ENCODE measurements at regions not wholly inside any gene's neighbourhood (a gene's known extent, or its start where the extent isn't known, plus 50 kb on each side); places are given as distances from the start of the nearest gene placed in this dataset.

DNA sequence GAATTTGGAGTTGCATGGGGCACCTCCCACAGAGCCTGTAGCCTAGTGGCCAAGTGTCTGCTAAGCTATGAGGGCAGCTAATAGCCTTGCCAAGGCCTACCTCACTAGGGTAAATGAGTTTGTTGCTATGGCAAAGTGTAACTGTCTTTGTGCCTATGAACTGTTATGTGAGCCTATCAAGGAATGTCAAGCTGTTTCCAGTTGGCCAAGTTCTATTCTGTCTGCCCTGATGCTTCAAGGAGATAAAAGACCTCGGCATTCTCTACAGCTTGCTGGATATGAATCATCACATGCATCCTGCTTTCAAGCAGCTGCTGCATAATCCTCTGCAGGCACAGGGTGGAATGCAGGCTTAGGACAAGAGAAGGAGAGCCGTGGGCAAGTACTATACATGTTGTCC is 69.8 kb upstream of the CCDC112 start:
- Histone ChIP-seq H3K9me3 (no peaks in the 10 kb centered on the region), H3K36me3 (replicated peaks) (no peaks in the 10 kb centered on the region), H3K4me3 (no peak overlapping the region), H3K27me3 (ENCODE audit: low read depth) (no peaks in the 10 kb centered on the region), H3K4me1 (peaks cover 10% of the 10 kb centered on the region)
- in situ Hi-C loops (cut with MboI; ENCODE audit: low sequenced_read_pairs), result no loop called here
- peak; percentile 54 to 61 for DNase-seq (ENCODE audit: low spot score in 2 of 2)

DNA sequence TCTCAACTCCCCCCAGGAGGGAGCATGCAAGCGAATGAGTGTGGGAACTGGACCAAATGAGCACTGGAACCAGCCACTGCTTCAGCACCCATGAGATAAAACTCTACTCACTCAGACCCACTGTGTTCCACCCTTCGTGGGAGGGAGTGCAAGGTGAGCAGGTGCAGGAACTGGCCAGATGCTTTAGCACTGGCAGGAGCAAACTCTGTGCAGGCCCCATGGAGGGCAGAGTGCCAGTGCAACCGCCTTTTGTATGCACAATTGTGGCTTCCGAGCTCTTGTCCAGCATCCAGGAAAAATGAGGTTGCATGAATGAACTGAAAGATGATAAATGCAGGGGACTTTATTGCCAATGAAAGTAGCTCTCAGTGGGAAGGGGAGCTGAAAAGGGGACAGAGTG is 67.4 kb upstream of the CCDC112 start:
- DNase-seq (ENCODE audit: low spot score in 2 of 2), result no peak
- Histone ChIP-seq H3K27me3 (ENCODE audit: low read depth) (no peaks in the 10 kb centered on the region), H3K4me1 (peaks cover 13% of the 10 kb centered on the region), H3K4me3 (no peak overlapping the region), H3K9me3 (no peaks in the 10 kb centered on the region), H3K36me3 (replicated peaks) (no peaks in the 10 kb centered on the region)
- in situ Hi-C loops (cut with MboI; ENCODE audit: low sequenced_read_pairs), result no loop called here

DNA sequence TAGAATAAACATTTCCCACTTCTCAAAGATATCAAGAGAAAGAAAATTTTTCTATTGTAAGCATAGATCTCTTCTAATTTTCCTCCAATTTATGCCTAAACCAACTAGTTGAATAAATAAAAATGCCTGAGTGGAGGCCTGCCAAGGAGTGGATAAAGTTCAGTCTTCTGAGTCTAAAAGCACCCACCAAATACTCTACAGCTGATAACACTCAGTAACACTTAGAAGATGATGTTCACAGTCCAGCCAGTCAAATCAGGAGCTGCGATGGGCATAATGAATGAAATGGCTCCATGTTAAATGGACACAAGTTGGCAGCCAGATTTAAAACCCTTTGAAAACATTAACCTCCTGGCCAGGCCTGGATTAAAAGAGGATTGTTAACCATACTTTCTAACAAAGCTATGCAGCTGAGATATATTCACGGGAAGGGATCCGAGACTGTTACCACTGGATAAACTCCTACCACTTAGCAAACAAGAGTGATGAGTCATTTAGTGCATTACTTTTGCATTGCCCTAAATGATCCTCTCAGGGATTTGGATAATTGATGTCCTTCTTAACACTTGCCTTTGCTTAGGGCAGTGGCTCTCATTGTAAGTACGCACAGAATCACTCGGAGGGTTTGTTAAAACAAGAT is 63.7 kb upstream of the CCDC112 start:
- in situ Hi-C loops (cut with MboI; ENCODE audit: low sequenced_read_pairs), result no loop called here
- Histone ChIP-seq H3K9me3 (no peaks in the 10 kb centered on the region), H3K4me1 (peaks cover 17% of the 10 kb centered on the region), H3K4me3 (no peak overlapping the region), H3K36me3 (replicated peaks) (no peaks in the 10 kb centered on the region), H3K27me3 (ENCODE audit: low read depth) (no peaks in the 10 kb centered on the region)
- DNase-seq (ENCODE audit: low spot score in 2 of 2), result peak; percentile 27 to 66

DNA sequence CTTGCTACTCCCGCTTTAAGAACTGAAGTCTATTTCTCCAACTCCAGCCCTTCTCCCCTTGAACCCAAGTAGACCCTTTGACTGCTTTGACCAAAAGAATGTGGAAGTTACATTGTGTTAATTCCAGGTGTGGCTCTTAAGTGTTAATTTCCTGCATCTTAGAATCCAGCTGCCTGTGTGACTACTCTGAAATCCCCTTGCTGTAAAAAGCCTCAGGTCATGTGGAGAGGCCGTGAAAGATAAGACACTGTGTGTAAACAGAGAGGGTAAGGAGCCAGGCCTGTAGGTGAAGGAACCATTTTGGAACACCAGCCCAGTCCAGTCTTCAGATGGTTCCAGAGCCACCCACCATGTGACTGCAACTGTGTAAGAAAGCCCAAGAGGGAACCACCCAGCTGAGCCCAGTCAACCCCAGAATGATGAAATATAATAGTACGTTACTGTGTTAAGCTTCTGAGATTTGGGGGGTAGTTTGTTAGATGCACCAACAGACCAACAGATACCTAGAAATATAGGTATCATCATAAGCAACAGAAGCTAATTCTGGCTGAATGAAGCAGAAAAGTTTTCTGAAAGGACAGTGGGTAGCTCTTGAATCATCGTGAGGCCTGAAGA is 59.4 kb upstream of the CCDC112 start:
- no peak overlapping the region for H3K4me3 ChIP-seq
- no peaks in the 10 kb centered on the region for H3K27me3 ChIP-seq (ENCODE audit: low read depth)
- in situ Hi-C loops (cut with MboI; ENCODE audit: low sequenced_read_pairs), result no loop called here
- no peaks in the 10 kb centered on the region for H3K36me3 ChIP-seq (replicated peaks)
- peaks cover 12% of the 10 kb centered on the region for H3K4me1 ChIP-seq
- no peaks in the 10 kb centered on the region for H3K9me3 ChIP-seq
- no peak for DNase-seq (ENCODE audit: low spot score in 2 of 2)

DNA sequence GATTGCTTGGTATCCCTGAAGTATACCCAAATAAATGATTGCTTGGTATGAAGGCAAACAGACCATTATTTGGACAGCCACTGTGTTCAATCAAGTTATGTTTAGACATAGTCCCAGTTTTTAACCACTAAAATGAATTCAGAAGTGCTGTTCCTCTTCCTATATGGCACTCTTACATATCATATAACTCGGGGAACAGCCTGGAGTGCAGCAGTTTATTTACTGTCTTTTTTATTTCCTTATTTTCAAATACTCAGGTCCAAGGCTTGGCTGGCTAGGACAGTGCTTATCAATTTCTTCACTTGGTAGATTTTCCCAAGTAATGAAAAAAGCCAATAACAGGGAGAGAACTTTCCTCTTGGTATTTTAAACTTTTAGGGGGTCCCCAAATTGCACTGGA is 58.6 kb upstream of the CCDC112 start:
- H3K4me1 ChIP-seq, result peaks cover 8% of the 10 kb centered on the region
- no peaks in the 10 kb centered on the region for H3K36me3 ChIP-seq (replicated peaks)
- no peaks in the 10 kb centered on the region for H3K27me3 ChIP-seq (ENCODE audit: low read depth)
- no peaks in the 10 kb centered on the region for H3K9me3 ChIP-seq
- in situ Hi-C loops (cut with MboI; ENCODE audit: low sequenced_read_pairs), result no loop called here
- no peak for DNase-seq (ENCODE audit: low spot score in 2 of 2)
- no peak overlapping the region for H3K4me3 ChIP-seq

DNA sequence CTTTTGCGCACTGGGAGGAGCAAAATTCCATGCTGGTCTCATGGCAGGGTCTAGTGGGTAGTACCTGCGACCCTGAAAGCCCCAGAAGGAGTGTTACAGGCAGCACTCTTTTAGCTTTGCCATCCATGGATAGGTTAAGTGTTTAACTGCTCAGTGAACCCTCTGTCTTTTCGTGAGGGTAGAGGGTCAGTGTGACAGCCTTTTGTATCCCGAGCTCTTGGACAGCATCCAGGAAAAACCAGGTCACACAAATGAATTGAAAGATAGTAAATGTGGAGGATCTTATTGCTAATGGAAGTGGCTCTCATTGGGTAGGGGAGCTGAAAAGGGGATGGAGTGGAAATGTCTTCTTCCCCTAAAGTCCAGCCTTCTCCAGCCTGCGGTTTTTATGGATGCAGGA is 57.8 kb upstream of the CCDC112 start:
- Histone ChIP-seq H3K9me3 (no peaks in the 10 kb centered on the region), H3K27me3 (ENCODE audit: low read depth) (no peaks in the 10 kb centered on the region), H3K4me3 (no peak overlapping the region), H3K36me3 (replicated peaks) (no peaks in the 10 kb centered on the region), H3K4me1 (peaks cover 13% of the 10 kb centered on the region)
- in situ Hi-C loops (cut with MboI; ENCODE audit: low sequenced_read_pairs), result no loop called here
- no peak for DNase-seq (ENCODE audit: low spot score in 2 of 2)

DNA sequence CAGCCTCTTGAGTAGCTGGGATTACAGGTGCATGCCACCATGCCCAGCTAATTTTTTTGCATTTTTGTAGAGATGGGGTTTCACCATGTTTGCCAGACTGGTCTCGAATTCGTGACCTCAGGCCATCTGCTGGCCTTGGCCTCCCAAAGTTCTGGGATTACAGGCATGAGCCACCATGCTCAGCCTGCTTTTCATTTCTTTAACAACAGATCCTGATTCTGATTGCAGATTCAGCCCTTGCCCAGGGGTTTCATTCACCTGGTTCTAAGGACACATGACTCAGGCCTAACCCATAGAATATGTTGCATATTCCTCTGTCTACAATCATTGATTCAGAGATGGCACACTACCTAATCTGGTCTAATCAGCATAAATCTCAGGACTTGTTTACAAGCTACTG is 56.1 kb upstream of the CCDC112 start:
- no peaks in the 10 kb centered on the region for H3K9me3 ChIP-seq
- no peak for DNase-seq (ENCODE audit: low spot score in 2 of 2)
- in situ Hi-C loops (cut with MboI; ENCODE audit: low sequenced_read_pairs), result no loop called here
- H3K4me1 ChIP-seq, result peaks cover 11% of the 10 kb centered on the region
- H3K36me3 ChIP-seq (replicated peaks), result no peaks in the 10 kb centered on the region
- H3K4me3 ChIP-seq, result no peak overlapping the region
- no peaks in the 10 kb centered on the region for H3K27me3 ChIP-seq (ENCODE audit: low read depth)

DNA sequence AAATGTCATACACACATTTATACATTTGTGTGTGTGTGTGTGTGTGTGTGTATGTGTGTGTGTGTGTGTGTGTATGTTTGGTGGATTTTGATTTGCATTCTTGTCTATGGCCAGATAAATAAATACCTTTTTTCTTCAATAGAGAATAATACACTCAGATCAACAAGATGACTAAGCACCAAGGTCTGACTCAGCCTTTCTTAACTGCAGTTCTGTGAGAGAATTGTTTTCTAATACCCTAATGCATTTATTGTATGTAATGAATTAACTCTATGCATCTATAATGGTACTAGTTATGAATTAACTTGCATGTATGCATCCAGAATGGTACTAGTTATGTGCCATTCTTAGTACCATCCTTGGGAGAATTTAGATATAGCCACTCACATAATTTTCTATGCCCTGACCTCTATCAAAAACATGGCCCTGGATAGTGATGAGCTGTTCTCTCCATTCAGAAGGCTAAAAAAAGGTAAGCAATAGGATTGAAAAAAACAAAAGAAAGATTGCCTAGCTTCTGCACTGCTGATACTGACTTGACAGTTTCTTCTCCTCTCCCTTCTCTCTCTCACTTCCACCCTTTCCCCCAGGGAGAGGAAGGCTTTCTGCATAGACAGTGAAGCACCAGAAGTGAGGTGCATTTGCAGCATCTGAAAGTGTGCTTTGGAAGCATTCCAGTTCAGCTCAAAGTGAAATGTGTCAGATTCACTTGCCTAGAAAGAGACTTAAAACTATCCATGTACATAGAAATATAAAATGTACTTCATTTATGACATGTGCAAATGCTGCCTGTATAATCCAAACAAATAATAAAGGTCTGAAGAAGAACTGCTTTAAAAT is 55.1 kb upstream of the CCDC112 start:
- H3K27me3 ChIP-seq (ENCODE audit: low read depth), result no peaks in the 10 kb centered on the region
- no peaks in the 10 kb centered on the region for H3K36me3 ChIP-seq (replicated peaks)
- no peak overlapping the region for H3K4me3 ChIP-seq
- H3K4me1 ChIP-seq, result peaks cover 11% of the 10 kb centered on the region
- no peaks in the 10 kb centered on the region for H3K9me3 ChIP-seq
- in situ Hi-C loops (cut with MboI; ENCODE audit: low sequenced_read_pairs), result no loop called here
- DNase-seq (ENCODE audit: low spot score in 2 of 2), result no peak

DNA sequence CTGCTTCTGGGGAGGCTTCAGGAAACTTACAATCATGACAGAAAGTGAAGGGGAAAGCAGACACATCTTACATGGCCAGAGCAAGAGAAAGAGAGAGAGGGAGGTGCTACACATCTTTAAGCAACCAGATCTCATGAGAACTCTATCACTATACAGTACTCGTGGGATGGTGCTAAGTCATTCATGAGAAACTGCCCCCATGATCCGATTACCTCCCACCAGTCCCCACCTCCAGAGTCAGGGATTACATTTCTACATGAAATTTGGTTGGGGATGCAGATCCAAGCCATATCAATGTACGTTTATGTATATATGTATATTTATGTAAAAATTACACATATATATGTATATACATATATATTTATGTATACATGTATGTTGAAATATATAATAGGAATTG is 54.4 kb upstream of the CCDC112 start:
- in situ Hi-C loops (cut with MboI; ENCODE audit: low sequenced_read_pairs), result no loop called here
- no peak overlapping the region for H3K4me3 ChIP-seq
- no peaks in the 10 kb centered on the region for H3K9me3 ChIP-seq
- H3K36me3 ChIP-seq (replicated peaks), result no peaks in the 10 kb centered on the region
- peaks cover 11% of the 10 kb centered on the region for H3K4me1 ChIP-seq
- no peaks in the 10 kb centered on the region for H3K27me3 ChIP-seq (ENCODE audit: low read depth)
- DNase-seq (ENCODE audit: low spot score in 2 of 2), result no peak

DNA sequence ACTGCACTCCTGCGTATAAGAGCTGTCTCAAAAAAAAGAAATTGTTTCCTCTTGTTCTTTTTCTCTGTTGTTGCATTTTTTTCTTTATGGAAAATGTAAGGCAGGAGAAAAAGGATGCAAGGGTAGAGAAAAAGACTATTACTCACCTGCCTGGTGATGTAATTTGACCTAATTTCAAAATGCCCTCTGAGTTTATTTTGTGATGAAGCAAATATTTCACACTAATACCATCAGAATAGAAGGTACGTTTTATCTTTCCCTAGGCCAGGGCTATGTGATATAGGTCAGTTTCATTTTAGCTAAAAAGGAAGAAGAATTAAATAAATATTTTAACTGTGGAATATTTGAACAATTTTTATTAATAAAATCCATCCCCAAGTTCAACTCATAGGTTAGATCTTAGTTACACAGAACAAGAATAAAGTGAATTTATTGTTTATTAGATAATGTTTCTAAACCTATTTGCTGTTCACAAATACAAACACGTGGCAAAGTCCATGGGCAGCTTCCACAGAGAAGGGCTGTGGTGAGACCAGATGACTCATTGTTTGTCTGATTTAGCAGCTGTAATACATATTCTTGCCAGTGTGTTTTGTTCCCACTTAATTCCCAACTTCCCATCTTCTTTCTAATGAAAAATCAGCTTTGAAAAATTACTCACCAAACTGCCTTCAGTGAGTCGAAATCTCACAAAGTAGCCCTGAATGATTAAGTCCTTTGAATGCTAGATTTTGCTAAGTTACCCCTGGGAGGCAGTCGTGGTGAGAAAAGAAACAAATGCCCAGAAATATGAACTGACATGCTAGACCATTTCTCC is 52.8 kb upstream of the CCDC112 start:
- in situ Hi-C loops (cut with MboI; ENCODE audit: low sequenced_read_pairs), result no loop called here
- no peaks in the 10 kb centered on the region for H3K36me3 ChIP-seq (replicated peaks)
- H3K4me3 ChIP-seq, result no peak overlapping the region

DNA sequence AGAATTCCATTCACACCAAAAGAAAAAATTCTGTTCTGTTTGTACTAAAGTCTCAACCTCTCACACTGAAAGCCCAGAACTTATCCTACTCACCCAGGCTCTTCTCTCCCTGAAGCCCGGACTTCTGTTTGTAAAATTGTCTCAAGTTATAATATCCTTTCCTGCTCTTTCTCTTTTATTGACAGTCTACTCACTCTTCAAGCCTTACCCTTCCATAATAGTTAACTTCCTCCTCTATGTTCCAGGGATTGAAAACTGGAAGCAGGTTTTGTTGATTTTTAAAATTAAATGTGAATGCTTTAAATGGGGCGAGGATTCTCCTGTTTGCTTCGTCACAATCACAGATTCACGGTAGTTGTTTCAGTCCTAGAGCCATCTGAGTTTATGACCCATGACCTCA is 51.7 kb upstream of the CCDC112 start:
- peaks cover 11% of the 10 kb centered on the region for H3K4me1 ChIP-seq
- in situ Hi-C loops (cut with MboI; ENCODE audit: low sequenced_read_pairs), result no loop called here
- no peaks in the 10 kb centered on the region for H3K36me3 ChIP-seq (replicated peaks)
- no peaks in the 10 kb centered on the region for H3K9me3 ChIP-seq
- H3K27me3 ChIP-seq (ENCODE audit: low read depth), result no peaks in the 10 kb centered on the region
- no peak for DNase-seq (ENCODE audit: low spot score in 2 of 2)
- H3K4me3 ChIP-seq, result no peak overlapping the region

More for the DNA sequence above, 52.8 kb upstream of the CCDC112 start:
- DNase-seq (ENCODE audit: low spot score in 2 of 2), result no peak
- no peaks in the 10 kb centered on the region for H3K27me3 ChIP-seq (ENCODE audit: low read depth)
- H3K4me1 ChIP-seq, result peaks cover 11% of the 10 kb centered on the region
- H3K9me3 ChIP-seq, result no peaks in the 10 kb centered on the region
